GM23338 (cell line): ENCODE measurements at regions not wholly inside any gene's neighbourhood (a gene's known extent, or its start where the extent isn't known, plus 50 kb on each side); places are given as distances from the start of the nearest gene placed in this dataset.

ENCODE experiments used
- ATAC-seq: fragments of 200-7000 bp; cut with Tn5 transposase; 3 replicates; pipeline ENCODE4 v1.9.1; 2020
- DNase-seq: peaks from one replicate; pipeline ENCODE4 v3.0.0-alpha.2; 2015; ENCODE audit warnings: low spot score
- H2AFZ ChIP-seq: fragments of 200-600 bp; sonication (generic); 2 replicates; pipeline ENCODE4 v1.8.0; 2016; ENCODE audit warnings: antibody characterized with exemption, mild to moderate bottlenecking, moderate library complexity
- H3F3A ChIP-seq: fragments of 200-600 bp; sonication (generic); replicated peaks from 2 replicates; pipeline ENCODE4 v1.8.0; 2017; ENCODE audit warnings: antibody characterized with exemption, mixed run types, low read depth
- H3K27ac ChIP-seq: fragments of 200-600 bp; sonication (generic); 2 replicates; pipeline ENCODE4 v1.6.1; 2016; ENCODE audit warnings: low read depth
- H3K27me3 ChIP-seq: fragments of 200-600 bp; sonication (generic); 2 replicates; pipeline ENCODE4 v1.8.0; 2016; ENCODE audit warnings: mild to moderate bottlenecking, mixed run types, moderate library complexity; ENCODE audit not compliant: insufficient read depth
- H3K36me3 ChIP-seq: fragments of 200-600 bp; sonication (generic); 2 replicates; pipeline ENCODE4 v1.8.0; 2016; ENCODE audit warnings: mild to moderate bottlenecking; ENCODE audit not compliant: insufficient read depth
- H3K4me1 ChIP-seq: fragments of 200-600 bp; sonication (generic); 2 replicates; pipeline ENCODE4 v1.8.0; 2016; ENCODE audit warnings: mild to moderate bottlenecking, moderate library complexity; ENCODE audit not compliant: insufficient read depth
- H3K4me2 ChIP-seq: fragments of 200-600 bp; sonication (generic); 2 replicates; pipeline ENCODE4 v1.7.1; 2017; ENCODE audit warnings: mixed run types
- H3K4me3 ChIP-seq: fragments of 200-600 bp; sonication (generic); 2 replicates; pipeline ENCODE4 v1.6.1; 2016; ENCODE audit warnings: mixed run types
- H3K79me2 ChIP-seq: fragments of 200-600 bp; sonication (generic); replicated peaks from 2 replicates; pipeline ENCODE4 v1.8.0; 2017; ENCODE audit warnings: mild to moderate bottlenecking; ENCODE audit not compliant: insufficient read depth
- H3K9me2 ChIP-seq: fragments of 200-600 bp; sonication (generic); 2 replicates; pipeline ENCODE4 v1.8.0; 2017; ENCODE audit not compliant: insufficient read depth
- H4K20me1 ChIP-seq: fragments of 200-600 bp; sonication (generic); replicated peaks from 2 replicates; pipeline ENCODE4 v1.8.0; 2017; ENCODE audit warnings: mild to moderate bottlenecking; ENCODE audit not compliant: insufficient read depth
- H3K27ac Mint-ChIP-seq: 2 replicates; pipeline ENCODE4 v1.8.0; 2020; ENCODE audit warnings: inconsistent platforms, mild to moderate bottlenecking, moderate library complexity, mixed read lengths
- H3K27me3 Mint-ChIP-seq: 3 replicates; pipeline ENCODE4 v1.8.0; 2022; ENCODE audit warnings: low read depth, mild to moderate bottlenecking, moderate library complexity, mixed read lengths, inconsistent platforms; ENCODE audit not compliant: insufficient read depth, poor library complexity
- H3K36me3 Mint-ChIP-seq: 3 replicates; pipeline ENCODE4 v1.8.0; 2021; ENCODE audit warnings: low read depth, mild to moderate bottlenecking, inconsistent platforms, moderate library complexity, mixed read lengths
- H3K4me1 Mint-ChIP-seq: 3 replicates; pipeline ENCODE4 v1.8.0; 2020; ENCODE audit warnings: mild to moderate bottlenecking, inconsistent platforms, mixed read lengths
- H3K4me3 Mint-ChIP-seq: 3 replicates; pipeline ENCODE4 v1.8.0; 2021; ENCODE audit warnings: moderate library complexity, mild to moderate bottlenecking, inconsistent platforms, mixed read lengths
- H3K9me3 Mint-ChIP-seq: 3 replicates; pipeline ENCODE4 v1.8.0; 2020; ENCODE audit warnings: moderate library complexity, mild to moderate bottlenecking, inconsistent platforms, mixed read lengths
- CREB1 ChIP-seq: fragments of 250-450 bp; sonication (Bioruptor Pico); IDR thresholded peaks from 2 replicates; pipeline ENCODE4 v1.5.0; 2020; ENCODE audit warnings: low read depth, mild to moderate bottlenecking, moderate library complexity
- EZH2 ChIP-seq: fragments of 200-600 bp; sonication (generic); IDR thresholded peaks from one replicate; pipeline ENCODE4 v1.8.0; 2017; ENCODE audit warnings: antibody characterized with exemption, mild to moderate bottlenecking, low read depth; ENCODE audit not compliant: unreplicated experiment
- EZH2phosphoT487 ChIP-seq: fragments of 200-600 bp; sonication (generic); IDR thresholded peaks from one replicate; pipeline ENCODE4 v1.8.1; 2018; ENCODE audit warnings: antibody characterized with exemption; ENCODE audit not compliant: unreplicated experiment
- JUNB ChIP-seq: IDR thresholded peaks from one replicate; pipeline ENCODE4 v1.6.1; 2016; ENCODE audit warnings: antibody characterized with exemption; ENCODE audit not compliant: unreplicated experiment
- NANOG ChIP-seq: IDR thresholded peaks from 2 replicates; pipeline ENCODE4 v1.6.1; 2016; ENCODE audit warnings: antibody characterized with exemption, borderline replicate concordance
- POLR2AphosphoS5 ChIP-seq: IDR thresholded peaks from 2 replicates; pipeline ENCODE4 v1.6.1; 2016; ENCODE audit warnings: antibody characterized with exemption, low read depth
- STAT1 ChIP-seq: IDR thresholded peaks from one replicate; pipeline ENCODE4 v1.6.1; 2016; ENCODE audit warnings: antibody characterized with exemption; ENCODE audit not compliant: unreplicated experiment
- ZNF114 ChIP-seq: fragments of 250-450 bp; sonication (Bioruptor Pico); IDR thresholded peaks from 2 replicates; pipeline ENCODE4 v1.5.0; 2020; ENCODE audit warnings: mild to moderate bottlenecking, moderate library complexity
- ZNF331 ChIP-seq: fragments of 250-450 bp; sonication (Bioruptor Pico); IDR thresholded peaks from 2 replicates; pipeline ENCODE4 v1.5.0; 2020; ENCODE audit warnings: low read depth, mild to moderate bottlenecking, moderate library complexity
- TF ChIP-seq, protein P1 (sequence below): IDR thresholded peaks from 2 replicates; pipeline ENCODE4 v1.6.1; 2016; ENCODE audit warnings: antibody characterized with exemption
- TF ChIP-seq, protein P2 (sequence below), 2 experiments: fragments of 200-600 bp in 1 of 2; sonication (generic) in 1 of 2; conservative IDR thresholded peaks; 2 replicates each; pipeline versions ENCODE4 v1.5.1 to v1.6.1; 2016 to 2017; ENCODE audit warnings: antibody characterized with exemption in 2 of 2, low read depth in 2 of 2, mild to moderate bottlenecking in 2 of 2, moderate library complexity in 1 of 2

DNA sequence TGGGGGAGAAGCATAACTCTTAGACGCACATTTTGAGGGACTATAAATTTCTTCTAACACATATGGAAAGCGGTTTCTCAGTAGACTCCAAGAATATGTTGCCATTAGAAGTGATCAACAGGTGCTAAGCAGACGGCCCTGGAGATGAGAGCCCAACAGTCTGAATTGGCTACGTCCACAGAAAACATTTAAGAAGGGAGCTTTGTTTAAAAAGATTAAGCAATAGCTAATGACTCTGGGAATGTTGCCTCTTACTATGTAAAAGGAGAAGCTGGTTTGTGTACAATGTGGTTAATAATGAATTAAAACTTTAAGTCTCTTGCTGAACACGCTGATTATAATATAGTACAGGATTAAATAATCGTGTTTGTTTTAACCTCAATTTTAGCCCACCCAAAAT, 399.5 kb downstream of the SMARCA1 start (continued):
- TF ChIP-seq, protein P1, sequence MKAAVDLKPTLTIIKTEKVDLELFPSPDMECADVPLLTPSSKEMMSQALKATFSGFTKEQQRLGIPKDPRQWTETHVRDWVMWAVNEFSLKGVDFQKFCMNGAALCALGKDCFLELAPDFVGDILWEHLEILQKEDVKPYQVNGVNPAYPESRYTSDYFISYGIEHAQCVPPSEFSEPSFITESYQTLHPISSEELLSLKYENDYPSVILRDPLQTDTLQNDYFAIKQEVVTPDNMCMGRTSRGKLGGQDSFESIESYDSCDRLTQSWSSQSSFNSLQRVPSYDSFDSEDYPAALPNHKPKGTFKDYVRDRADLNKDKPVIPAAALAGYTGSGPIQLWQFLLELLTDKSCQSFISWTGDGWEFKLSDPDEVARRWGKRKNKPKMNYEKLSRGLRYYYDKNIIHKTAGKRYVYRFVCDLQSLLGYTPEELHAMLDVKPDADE = no peak
- TF ChIP-seq CREB1 (no peak), STAT1 (no peak), EZH2phosphoT487 (no peak), NANOG (no peak), ZNF114 (no peak)

DNA sequence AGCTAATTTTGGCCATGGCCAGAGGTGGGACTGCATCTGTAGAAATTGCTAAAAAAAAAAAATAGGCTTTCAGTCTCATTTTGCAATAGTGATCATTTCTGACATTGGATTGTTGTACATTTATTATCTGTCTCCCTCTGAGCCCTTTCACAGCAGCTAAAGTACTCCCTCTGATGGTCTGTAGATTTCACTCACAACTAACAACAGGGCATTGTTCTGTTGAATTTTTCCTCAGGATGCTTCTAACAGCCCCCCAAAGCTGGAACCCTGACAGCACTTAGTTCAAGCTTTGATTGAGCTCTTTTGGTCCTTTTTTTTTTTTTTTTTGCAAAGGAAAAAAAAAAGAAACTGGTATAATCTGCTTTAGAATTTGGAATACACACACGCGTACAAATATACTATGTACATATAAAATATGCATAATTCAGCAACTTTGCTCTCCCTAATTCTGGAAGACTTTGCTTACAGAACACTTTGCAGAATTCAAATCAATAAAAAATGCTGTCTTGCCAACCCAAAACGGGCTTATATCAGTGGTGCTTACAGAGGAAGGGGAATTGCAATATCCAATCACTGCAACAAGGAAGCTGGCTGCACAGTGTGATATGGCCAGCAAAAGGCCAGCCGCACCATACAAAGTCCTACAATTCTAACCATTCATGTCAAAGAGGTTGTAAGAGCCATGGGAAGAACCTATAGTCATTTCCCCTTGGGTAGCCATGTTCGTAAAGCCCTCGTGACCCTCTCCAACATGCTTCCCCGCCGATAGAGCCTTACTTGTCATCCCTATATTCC, 406.4 kb downstream of the SMARCA1 start:
- no peaks in the 10 kb centered on the region for H3K9me3 Mint-ChIP-seq
- H2AFZ ChIP-seq = no peak overlapping the region
- no peak overlapping the region for H3K4me3 Mint-ChIP-seq
- no peak overlapping the region for H3K27ac ChIP-seq
- peaks cover 5% of the 10 kb centered on the region for H3K4me1 ChIP-seq
- TF ChIP-seq, protein P1 = no peak
- TF ChIP-seq, protein P2, sequence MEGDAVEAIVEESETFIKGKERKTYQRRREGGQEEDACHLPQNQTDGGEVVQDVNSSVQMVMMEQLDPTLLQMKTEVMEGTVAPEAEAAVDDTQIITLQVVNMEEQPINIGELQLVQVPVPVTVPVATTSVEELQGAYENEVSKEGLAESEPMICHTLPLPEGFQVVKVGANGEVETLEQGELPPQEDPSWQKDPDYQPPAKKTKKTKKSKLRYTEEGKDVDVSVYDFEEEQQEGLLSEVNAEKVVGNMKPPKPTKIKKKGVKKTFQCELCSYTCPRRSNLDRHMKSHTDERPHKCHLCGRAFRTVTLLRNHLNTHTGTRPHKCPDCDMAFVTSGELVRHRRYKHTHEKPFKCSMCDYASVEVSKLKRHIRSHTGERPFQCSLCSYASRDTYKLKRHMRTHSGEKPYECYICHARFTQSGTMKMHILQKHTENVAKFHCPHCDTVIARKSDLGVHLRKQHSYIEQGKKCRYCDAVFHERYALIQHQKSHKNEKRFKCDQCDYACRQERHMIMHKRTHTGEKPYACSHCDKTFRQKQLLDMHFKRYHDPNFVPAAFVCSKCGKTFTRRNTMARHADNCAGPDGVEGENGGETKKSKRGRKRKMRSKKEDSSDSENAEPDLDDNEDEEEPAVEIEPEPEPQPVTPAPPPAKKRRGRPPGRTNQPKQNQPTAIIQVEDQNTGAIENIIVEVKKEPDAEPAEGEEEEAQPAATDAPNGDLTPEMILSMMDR (conservative IDR thresholded peaks at IDR 0.05; ENCODE audit: low read depth in 2 of 2) = peak; percentile 18 to 53; a peak in 3 of 4 replicates
- peak; percentile 17 for DNase-seq
- peaks cover 4% of the 10 kb centered on the region; the same call in 1 of the 3 replicates for H3K36me3 Mint-ChIP-seq
- H4K20me1 ChIP-seq = no peaks in the 10 kb centered on the region
- no peaks in the 10 kb centered on the region for H3K36me3 ChIP-seq
- H3F3A ChIP-seq = no peaks in the 10 kb centered on the region
- ATAC-seq = no peak
- no peak overlapping the region for H3K4me2 ChIP-seq
- H3K27me3 Mint-ChIP-seq = no peaks in the 10 kb centered on the region
- H3K4me1 Mint-ChIP-seq = peaks cover 13% of the 10 kb centered on the region
- H3K9me2 ChIP-seq = no peaks in the 10 kb centered on the region
- no peaks in the 10 kb centered on the region for H3K27me3 ChIP-seq
- H3K4me3 ChIP-seq = no peak overlapping the region
- H3K79me2 ChIP-seq = no peaks in the 10 kb centered on the region
- H3K27ac Mint-ChIP-seq = no peak overlapping the region

DNA sequence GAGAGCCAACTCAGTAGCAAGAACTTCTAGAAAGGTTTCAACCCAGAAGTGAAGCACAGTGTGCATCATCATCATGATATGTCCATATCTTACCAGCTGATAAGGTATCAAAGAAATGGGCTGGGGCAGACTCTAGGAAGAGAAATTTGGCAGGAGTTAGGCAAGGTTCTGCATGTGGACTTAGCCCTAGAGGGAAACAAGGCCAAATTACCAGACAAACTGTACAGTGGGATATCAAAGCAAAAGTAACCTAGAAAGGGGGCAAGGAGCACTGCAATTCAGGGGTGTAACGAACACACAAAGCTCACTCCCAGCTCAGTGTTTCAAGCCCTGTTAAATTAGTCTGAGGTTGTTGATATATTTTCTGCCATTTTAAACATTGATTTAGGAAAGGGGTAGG, 407.4 kb downstream of the SMARCA1 start:
- Histone ChIP-seq H2AFZ (no peak overlapping the region), H3F3A (no peaks in the 10 kb centered on the region), H3K79me2 (no peaks in the 10 kb centered on the region), H4K20me1 (no peaks in the 10 kb centered on the region), H3K27ac (no peak overlapping the region), H3K36me3 (no peaks in the 10 kb centered on the region), H3K4me3 (no peak overlapping the region), H3K9me2 (no peaks in the 10 kb centered on the region), H3K4me1 (peaks cover 8% of the 10 kb centered on the region), H3K27me3 (no peaks in the 10 kb centered on the region), H3K4me2 (no peak overlapping the region)
- no peak for ATAC-seq
- Mint-ChIP-seq H3K4me3 (no peak overlapping the region), H3K9me3 (no peaks in the 10 kb centered on the region), H3K36me3 (peaks cover 4% of the 10 kb centered on the region; the same call in 1 of the 3 replicates), H3K27me3 (no peaks in the 10 kb centered on the region), H3K27ac (no peak overlapping the region), H3K4me1 (peaks cover 17% of the 10 kb centered on the region)
- DNase-seq = no peak
- no peak for TF ChIP-seq ZNF331 (CRISPR knock-in tag)
- no peak for TF ChIP-seq POLR2AphosphoS5
- TF ChIP-seq JUNB = no peak
- no peak for TF ChIP-seq EZH2phosphoT487
- no peak for TF ChIP-seq CREB1
- TF ChIP-seq EZH2 = no peak
- TF ChIP-seq STAT1 = no peak
- TF ChIP-seq, protein P2 (conservative IDR thresholded peaks at IDR 0.05; ENCODE audit: low read depth in 2 of 2) = no peak
- TF ChIP-seq, protein P1 = no peak
- no peak for TF ChIP-seq NANOG
